ENCODE measurements at regions not wholly inside any gene's neighbourhood (a gene's known extent, or its start where the extent isn't known, plus 50 kb on each side); places are given as distances from the start of the nearest gene placed in this dataset.

DNA sequence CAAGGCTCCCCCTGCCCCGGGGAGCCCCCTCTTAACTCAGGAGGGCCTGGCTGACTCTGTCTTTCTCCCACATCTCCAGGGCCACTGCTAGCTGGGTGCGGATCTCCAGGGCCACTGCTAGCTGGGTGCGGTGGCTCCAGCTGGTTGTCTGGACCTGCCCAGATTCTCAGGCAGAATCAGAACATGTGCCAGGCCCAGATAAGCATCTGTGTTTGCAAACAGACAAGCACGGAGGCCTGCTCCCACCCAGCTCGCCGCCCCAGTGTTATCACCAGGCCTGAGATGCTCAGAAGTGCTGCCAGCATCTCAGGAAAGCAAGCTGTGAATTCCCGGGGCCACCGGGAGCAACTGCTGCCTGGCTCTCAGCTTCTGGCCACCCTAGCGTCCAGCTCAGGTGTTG lies 98.4 kb upstream of the FZD10 start:
- TF ChIP-seq, protein P1, sequence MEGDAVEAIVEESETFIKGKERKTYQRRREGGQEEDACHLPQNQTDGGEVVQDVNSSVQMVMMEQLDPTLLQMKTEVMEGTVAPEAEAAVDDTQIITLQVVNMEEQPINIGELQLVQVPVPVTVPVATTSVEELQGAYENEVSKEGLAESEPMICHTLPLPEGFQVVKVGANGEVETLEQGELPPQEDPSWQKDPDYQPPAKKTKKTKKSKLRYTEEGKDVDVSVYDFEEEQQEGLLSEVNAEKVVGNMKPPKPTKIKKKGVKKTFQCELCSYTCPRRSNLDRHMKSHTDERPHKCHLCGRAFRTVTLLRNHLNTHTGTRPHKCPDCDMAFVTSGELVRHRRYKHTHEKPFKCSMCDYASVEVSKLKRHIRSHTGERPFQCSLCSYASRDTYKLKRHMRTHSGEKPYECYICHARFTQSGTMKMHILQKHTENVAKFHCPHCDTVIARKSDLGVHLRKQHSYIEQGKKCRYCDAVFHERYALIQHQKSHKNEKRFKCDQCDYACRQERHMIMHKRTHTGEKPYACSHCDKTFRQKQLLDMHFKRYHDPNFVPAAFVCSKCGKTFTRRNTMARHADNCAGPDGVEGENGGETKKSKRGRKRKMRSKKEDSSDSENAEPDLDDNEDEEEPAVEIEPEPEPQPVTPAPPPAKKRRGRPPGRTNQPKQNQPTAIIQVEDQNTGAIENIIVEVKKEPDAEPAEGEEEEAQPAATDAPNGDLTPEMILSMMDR (conservative IDR thresholded peaks at IDR 0.05; ENCODE audit: low read depth, low read length): no peak
- no peak for TF ChIP-seq EZH2 (IDR thresholded peaks at IDR 0.05; ENCODE audit: borderline replicate concordance, low read depth, low read length, poor library complexity, severe bottlenecking)

All from A673 (cell line).